Activated CD4-positive, CD25-positive, alpha-beta regulatory T cell treated with anti-CD3 and anti-CD28 coated beads, Interleukin-2, amount 50 U/mL, for 16 hours (primary cell): ENCODE measurements at regions not wholly inside any gene's neighbourhood (a gene's known extent, or its start where the extent isn't known, plus 50 kb on each side); places are given as distances from the start of the nearest gene placed in this dataset.

Experiments
- DNase-seq: peaks from one replicate; pipeline ENCODE4 v3.0.0-alpha.2; 2020; ENCODE audit warnings: low read depth, low spot score

GRCh38 chr15:62439543-62440016 is 274.5 kb upstream of the C2CD4B start:
- DNase-seq, result no peak

- no peak for DNase-seq
Observed at GRCh38 chr15:62440362-62441105, 275.4 kb upstream of the C2CD4B start.

DNA sequence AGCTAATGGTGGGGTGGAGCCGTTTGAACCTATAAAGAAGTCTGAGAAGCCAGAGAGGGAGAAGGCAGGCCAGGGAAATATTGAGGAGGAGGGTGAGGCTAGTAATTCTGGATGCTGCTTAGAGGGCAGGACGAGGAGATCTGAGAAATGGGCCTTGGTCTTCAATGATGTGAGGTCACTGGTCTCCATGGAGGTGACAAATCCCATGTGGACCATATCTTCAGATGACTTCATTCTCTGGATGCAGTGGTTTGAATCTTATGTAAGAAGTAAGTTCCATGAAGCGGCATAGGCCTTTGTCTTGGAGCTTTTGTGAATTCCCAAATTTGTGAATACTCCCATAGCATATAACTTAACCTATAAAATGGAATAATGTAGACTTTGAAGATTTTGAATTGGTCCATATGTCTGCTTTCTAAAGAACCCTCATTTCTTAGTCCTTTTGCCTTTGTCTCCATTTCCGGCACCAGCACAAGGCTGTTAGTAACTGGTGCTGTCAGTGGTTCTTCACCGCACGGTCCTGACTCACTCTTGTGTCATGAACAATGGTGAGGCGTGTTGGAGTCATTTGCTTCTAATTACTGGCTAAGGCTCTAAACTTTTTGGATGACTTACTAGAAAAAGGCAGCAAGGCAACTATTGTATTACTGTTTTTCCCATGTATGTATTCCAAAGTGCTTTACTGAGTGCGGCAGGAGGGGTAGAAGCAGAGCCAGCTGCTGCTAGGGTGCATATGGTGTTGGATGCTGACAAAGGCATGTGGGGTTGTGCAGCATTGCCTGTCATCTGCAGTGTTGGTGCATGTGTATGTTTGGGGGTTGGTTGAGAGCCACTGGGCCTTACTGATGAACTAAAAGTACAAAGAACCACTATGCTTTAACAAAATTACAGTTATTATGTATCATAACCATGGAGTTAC is 279.3 kb upstream of the C2CD4B start:
- no peak for DNase-seq

DNA sequence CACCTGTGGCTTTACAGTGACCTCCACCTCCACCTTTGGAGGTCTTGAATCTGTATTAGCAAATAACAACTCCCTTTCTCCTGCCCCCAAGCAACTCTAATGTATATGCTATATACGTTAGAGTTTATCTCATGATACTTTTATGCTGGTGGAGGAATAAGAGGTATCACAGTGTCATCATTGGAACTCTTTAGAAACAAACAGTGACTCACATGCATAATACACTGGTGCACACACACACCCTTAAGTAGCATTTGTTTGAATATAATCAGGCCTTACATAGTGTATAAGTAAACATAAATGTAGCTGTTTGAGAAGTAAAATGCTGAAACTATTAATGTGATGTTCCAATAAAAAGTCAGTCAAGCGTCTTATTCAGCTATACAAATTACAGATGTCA is 280.2 kb upstream of the C2CD4B start:
- DNase-seq, result no peak

GRCh38 chr15:62446984-62447383 is 281.9 kb upstream of the C2CD4B start:
- no peak for DNase-seq

- DNase-seq, result no peak
Observed at GRCh38 chr15:62447742-62448141, 282.7 kb upstream of the C2CD4B start.

DNA sequence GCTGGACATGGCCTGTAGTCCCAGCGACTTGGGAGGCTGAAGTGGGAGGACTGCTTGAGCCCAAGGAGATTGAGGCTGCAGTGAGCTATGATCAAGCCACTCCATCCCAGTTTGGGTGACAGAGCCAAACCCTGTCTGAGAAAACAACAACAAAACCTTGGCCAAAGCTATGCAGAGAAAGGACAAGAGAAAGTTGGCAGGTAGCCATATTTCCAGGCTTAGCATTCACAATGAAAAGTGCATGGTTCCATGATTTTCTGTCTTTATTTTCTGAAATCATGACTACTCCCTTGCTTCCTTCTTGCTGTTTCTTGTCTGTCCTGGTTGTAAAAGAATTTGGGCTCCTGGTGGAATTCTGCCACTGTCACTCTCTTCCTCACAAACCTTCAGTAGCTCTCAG is 284.6 kb upstream of the C2CD4B start:
- no peak for DNase-seq

DNA sequence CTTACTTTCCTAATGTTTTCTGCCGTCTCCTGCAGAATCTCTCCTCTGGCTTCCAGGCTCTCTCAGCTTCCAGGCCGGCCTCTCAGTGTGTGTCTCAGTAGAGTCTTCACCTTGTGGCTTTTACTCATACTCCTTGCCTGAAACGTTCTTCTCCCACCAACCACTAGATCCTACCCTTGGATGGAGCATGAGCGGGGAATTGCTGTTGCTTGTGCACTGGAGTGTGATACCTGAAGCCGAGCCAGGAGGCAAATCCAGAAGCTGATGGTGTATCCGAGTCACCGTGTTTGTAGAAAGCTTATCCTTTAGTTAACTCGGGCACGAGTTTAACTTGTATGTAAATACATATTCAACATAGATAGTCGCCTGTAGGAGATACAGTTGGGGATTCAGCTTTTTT is 285.0 kb upstream of the C2CD4B start:
- no peak for DNase-seq

DNA sequence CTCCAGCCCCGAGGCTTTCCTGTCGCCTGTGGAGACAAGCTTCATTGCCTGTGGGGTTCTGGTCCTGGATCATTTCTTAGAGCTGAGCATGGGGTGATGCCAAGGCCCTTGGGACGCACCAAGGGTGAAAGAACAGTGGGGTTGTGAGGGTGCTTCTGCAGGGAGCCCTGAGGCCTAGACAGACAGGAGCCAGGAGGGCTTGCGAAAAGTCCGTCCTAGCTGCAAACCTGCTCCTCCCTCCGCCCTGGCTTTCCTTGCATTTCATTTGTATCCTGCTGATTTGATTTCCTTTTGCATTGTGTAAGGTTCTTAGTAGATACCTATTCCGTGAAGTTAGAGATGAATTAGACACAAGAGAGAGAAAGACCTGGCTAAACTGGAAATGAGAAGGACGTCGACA is 286.9 kb upstream of the C2CD4B start:
- DNase-seq, result no peak

- DNase-seq, result no peak
Observed at GRCh38 chr15:62452667-62453066, 287.6 kb upstream of the C2CD4B start.

DNA sequence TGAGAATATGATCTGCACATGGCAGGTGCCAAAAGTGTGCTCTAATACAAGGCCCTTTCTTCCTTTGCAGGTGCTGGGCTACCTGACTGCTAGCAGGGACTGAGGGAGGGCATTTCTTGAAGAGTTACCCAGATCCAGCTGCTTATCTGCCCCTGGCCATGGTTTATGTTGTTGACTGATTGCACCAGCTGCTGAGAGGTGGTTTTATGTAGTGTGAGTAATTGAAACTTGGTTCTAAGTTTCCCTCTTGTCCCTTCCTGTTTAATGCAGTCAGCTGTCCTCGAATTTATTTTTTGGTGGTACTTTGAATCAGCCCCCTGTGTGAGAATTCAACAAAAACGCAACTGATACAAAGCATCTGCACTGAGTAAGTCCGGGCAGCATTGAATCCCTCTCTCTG is 288.3 kb upstream of the C2CD4B start:
- no peak for DNase-seq

DNA sequence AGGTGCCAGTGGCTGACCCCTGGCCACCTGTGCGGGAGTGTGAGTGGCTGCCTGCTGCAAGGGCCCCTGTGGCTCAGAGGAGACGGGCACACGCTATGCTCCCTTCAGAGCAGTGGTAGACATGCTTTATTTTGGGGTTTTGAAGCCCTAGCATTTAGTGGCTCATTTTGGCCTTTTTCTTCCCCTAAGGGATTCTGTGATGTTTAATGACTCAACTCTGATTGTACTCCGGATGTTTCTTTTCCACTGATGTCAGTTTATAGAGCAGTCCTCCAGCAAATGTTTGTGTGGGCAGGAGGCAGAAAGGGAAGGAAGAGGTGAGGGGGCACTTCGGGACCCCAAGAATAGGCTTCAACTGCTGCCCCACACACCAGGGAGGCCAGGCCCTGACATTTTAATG is 288.9 kb upstream of the C2CD4B start:
- no peak for DNase-seq

GRCh38 chr15:62454567-62455172 is 289.6 kb upstream of the C2CD4B start:
- no peak for DNase-seq

DNA sequence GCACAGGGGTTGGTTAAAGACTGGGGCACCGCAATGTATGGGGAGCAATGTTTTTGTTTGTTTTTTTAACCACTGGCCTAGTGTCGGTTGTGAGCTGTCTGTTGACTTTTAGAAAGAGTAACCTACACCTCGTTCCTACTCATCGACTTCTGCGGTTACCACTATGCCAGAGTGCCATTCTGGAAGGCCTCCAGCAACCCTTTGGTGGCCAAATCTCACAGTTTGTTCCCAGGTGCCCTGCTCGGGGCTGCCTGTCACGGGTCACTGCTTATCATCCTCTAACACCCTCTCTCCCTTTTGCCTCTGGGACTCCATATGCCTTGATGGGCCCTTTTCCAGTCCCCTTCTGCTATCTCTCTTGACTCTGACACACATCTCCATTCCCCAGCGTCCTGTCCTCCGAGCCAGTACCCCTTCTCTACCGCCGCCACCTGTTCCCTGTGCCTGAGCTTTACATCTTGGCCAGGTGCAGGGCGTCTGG is 290.4 kb upstream of the C2CD4B start:
- no peak for DNase-seq

GRCh38 chr15:62456011-62456920 is 291.2 kb upstream of the C2CD4B start:
- no peak for DNase-seq

DNA sequence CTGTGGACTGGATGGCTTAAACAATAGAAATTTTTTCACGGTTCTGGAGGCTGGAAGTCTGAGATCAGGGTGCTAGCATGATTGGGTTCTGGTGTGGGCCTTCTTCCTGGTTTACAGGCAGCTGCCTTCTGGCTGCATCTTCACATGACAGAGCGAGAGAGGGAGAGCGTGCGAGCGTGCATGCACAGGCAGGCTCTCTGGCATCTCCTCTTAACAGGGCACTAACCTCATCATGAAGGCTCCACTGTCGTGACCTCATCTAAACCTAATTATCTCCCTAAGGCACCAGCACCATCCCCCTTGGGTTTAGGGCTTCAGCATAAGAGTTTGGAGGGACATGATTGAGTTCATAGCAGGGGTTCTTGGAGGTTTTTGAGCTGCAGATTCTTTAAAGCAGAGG is 292.0 kb upstream of the C2CD4B start:
- no peak for DNase-seq

DNA sequence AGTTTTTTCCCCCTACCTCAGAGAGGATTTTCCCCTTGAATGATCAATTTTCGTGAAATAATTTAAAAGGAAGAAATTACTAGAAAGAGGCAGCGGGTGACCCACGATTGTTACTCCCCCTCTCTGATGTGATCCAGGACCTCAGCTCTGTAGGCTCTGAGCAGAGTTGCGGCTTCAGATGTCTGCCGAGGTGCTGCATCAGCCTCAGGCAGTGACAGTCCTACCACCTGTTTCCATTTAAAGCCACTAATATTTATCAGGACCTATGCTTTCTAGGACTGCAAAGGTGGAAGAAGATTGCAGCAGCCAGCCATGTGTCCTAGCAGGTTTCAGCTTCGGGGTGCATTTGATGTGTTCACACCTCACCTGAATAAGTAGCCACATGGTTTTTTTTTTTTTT is 294.8 kb upstream of the C2CD4B start:
- DNase-seq, result no peak

GRCh38 chr15:62462268-62462667 is 297.2 kb upstream of the C2CD4B start:
- DNase-seq, result no peak

GRCh38 chr15:62462721-62463120 is 297.6 kb upstream of the C2CD4B start:
- no peak for DNase-seq

DNA sequence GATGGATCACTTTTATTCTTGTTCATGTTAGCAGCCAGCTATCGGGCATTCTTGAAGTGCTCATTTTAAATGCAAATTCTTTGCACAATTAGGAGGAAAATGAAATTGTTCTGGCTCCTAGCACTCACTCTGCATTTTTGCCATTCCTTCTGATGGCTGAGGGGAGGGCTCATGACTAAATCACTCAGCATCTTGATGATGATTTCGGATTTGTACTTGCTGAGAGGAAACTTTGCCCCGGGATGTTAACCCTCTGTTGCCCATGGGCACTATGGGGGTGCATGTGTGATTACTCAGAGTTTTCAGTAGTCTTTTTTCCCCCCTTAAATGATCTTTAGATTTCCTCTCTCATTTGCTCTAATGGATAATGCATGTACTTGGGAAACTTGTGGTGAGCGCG is 299.6 kb upstream of the C2CD4B start:
- no peak for DNase-seq

- no peak for DNase-seq
Observed at GRCh38 chr15:62465173-62465572, 300.1 kb upstream of the C2CD4B start.
